H9 (cell line): ENCODE measurements at regions not wholly inside any gene's neighbourhood (a gene's known extent, or its start where the extent isn't known, plus 50 kb on each side); places are given as distances from the start of the nearest gene placed in this dataset.

ENCODE experiments used
- DNase-seq: peaks from one replicate; pipeline ENCODE4 v3.0.0-alpha.2; 2017
- H2AFZ ChIP-seq: one replicate; pipeline ENCODE4 v1.6.1; 2013; ENCODE audit warnings: mild to moderate bottlenecking, low read length, control low read depth, moderate library complexity
- H2AK5ac ChIP-seq: 2 replicates; pipeline ENCODE4 v1.6.1; 2013; ENCODE audit warnings: low read length, control low read depth, mixed read lengths; ENCODE audit not compliant: insufficient read length
- H2BK120ac ChIP-seq: one replicate; pipeline ENCODE4 v1.6.1; 2013; ENCODE audit warnings: low read depth, mild to moderate bottlenecking, low read length, control low read depth, inconsistent platforms; ENCODE audit not compliant: poor library complexity, severe bottlenecking
- H2BK12ac ChIP-seq: 2 replicates; pipeline ENCODE4 v1.6.1; 2013; ENCODE audit warnings: low read length, control low read depth, mixed read lengths, low read depth; ENCODE audit not compliant: insufficient read length
- H2BK15ac ChIP-seq: 2 replicates; pipeline ENCODE4 v1.6.1; 2013; ENCODE audit warnings: low read depth, low read length, control low read depth
- H2BK20ac ChIP-seq: one replicate; pipeline ENCODE4 v1.6.1; 2013; ENCODE audit warnings: low read depth, mild to moderate bottlenecking, low read length, control low read depth, inconsistent platforms; ENCODE audit not compliant: poor library complexity, severe bottlenecking
- H2BK5ac ChIP-seq: 2 replicates; pipeline ENCODE4 v1.6.1; 2013; ENCODE audit warnings: low read length, control low read depth, mixed read lengths; ENCODE audit not compliant: insufficient read length
- H3K14ac ChIP-seq: 2 replicates; pipeline ENCODE4 v1.6.1; 2013; ENCODE audit warnings: low read length, control low read depth; ENCODE audit not compliant: insufficient read depth
- H3K18ac ChIP-seq: 2 replicates; pipeline ENCODE4 v1.6.1; 2013; ENCODE audit warnings: low read depth, mild to moderate bottlenecking, mixed read lengths, low read length, control low read depth; ENCODE audit not compliant: insufficient read length
- H3K23ac ChIP-seq: 2 replicates; pipeline ENCODE4 v1.6.1; 2013; ENCODE audit warnings: low read length, control low read depth, mixed read lengths, low read depth; ENCODE audit not compliant: insufficient read length
- H3K23me2 ChIP-seq: 2 replicates; pipeline ENCODE4 v1.6.1; 2013; ENCODE audit warnings: low read depth, mild to moderate bottlenecking, mixed read lengths, low read length, control low read depth; ENCODE audit not compliant: insufficient read length, poor library complexity, severe bottlenecking
- H3K27ac ChIP-seq: 2 replicates; pipeline ENCODE4 v1.5.1; 2013; ENCODE audit warnings: low read length, control low read depth, mixed read lengths, low read depth; ENCODE audit not compliant: insufficient read length
- H3K27me3 ChIP-seq: 2 replicates; pipeline ENCODE4 v1.6.1; 2013; ENCODE audit warnings: low read length, control low read depth, inconsistent platforms; ENCODE audit not compliant: insufficient read depth
- H3K4ac ChIP-seq: 2 replicates; pipeline ENCODE4 v1.6.1; 2013; ENCODE audit warnings: low read depth, mild to moderate bottlenecking, control low read depth, inconsistent platforms, low read length, moderate library complexity
- H3K4me1 ChIP-seq: 2 replicates; pipeline ENCODE4 v1.6.1; 2013; ENCODE audit warnings: low read length, control low read depth, inconsistent platforms; ENCODE audit not compliant: insufficient read depth
- H3K4me2 ChIP-seq: 2 replicates; pipeline ENCODE4 v1.6.1; 2013; ENCODE audit warnings: low read length, control low read depth, mixed read lengths; ENCODE audit not compliant: insufficient read length, insufficient read depth
- H3K56ac ChIP-seq: 2 replicates; pipeline ENCODE4 v1.6.1; 2013; ENCODE audit warnings: low read depth, mild to moderate bottlenecking, mixed read lengths, low read length, control low read depth; ENCODE audit not compliant: insufficient read length
- H3K79me1 ChIP-seq: 2 replicates; pipeline ENCODE4 v1.6.1; 2013; ENCODE audit warnings: low read depth, mild to moderate bottlenecking, moderate library complexity, low read length, control low read depth, inconsistent platforms; ENCODE audit not compliant: insufficient read depth, poor library complexity, severe bottlenecking
- H3K79me2 ChIP-seq: 2 replicates; pipeline ENCODE4 v1.6.1; 2013; ENCODE audit warnings: low read length, control low read depth, inconsistent platforms; ENCODE audit not compliant: insufficient read depth
- H3K9ac ChIP-seq: 2 replicates; pipeline ENCODE4 v1.6.1; 2013; ENCODE audit warnings: low read length, control low read depth, mixed read lengths; ENCODE audit not compliant: insufficient read length; ENCODE audit errors: extremely low read depth
- H3K9me3 ChIP-seq: one replicate; pipeline ENCODE4 v1.6.1; 2013; ENCODE audit warnings: low read depth, low read length, inconsistent platforms; ENCODE audit not compliant: control insufficient read depth
- H3T11ph ChIP-seq: one replicate; pipeline ENCODE4 v1.6.1; 2013; ENCODE audit warnings: mild to moderate bottlenecking, low read length, control low read depth, inconsistent platforms
- H4K20me1 ChIP-seq: one replicate; pipeline ENCODE4 v1.6.1; 2013; ENCODE audit not compliant: control insufficient read depth, insufficient read length, insufficient read depth
- H4K5ac ChIP-seq: 2 replicates; pipeline ENCODE4 v1.6.1; 2013; ENCODE audit warnings: low read depth, mild to moderate bottlenecking, mixed read lengths, low read length, control low read depth; ENCODE audit not compliant: insufficient read length
- H4K8ac ChIP-seq: replicated peaks from 2 replicates; pipeline ENCODE4 v1.6.1; 2013; ENCODE audit warnings: low read length, control low read depth, mixed read lengths, low read depth; ENCODE audit not compliant: insufficient read length
- H4K91ac ChIP-seq: 2 replicates; pipeline ENCODE4 v1.6.1; 2013; ENCODE audit warnings: low read depth, mild to moderate bottlenecking, moderate library complexity, mixed read lengths, low read length, control low read depth; ENCODE audit not compliant: insufficient read length
- H3K27ac Mint-ChIP-seq, 3 experiments: 2 replicates in 2 of 3; 3 replicates in 1 of 3; pipeline ENCODE4 v1.8.0; 2020 to 2021; ENCODE audit warnings: mixed read lengths in 3 of 3, mild to moderate bottlenecking in 1 of 3, moderate library complexity in 1 of 3
- H3K27me3 Mint-ChIP-seq: 2 replicates; pipeline ENCODE4 v1.8.0; 2021; ENCODE audit warnings: low read depth, mild to moderate bottlenecking, moderate library complexity, mixed read lengths
- H3K36me3 Mint-ChIP-seq, 3 experiments: 2 replicates in 2 of 3; 3 replicates in 1 of 3; pipeline ENCODE4 v1.8.0; 2020 to 2021; ENCODE audit warnings: low read depth in 3 of 3, mixed read lengths in 3 of 3; ENCODE audit not compliant: insufficient read depth in 1 of 3
- H3K4me1 Mint-ChIP-seq, 2 experiments: 2 replicates each; pipeline ENCODE4 v1.8.0; 2020; ENCODE audit warnings: mixed read lengths in 2 of 2
- H3K4me3 Mint-ChIP-seq, 2 experiments: 2 replicates in 1 of 2; 3 replicates in 1 of 2; pipeline ENCODE4 v1.8.0; 2020 to 2021; ENCODE audit warnings: mild to moderate bottlenecking in 2 of 2, mixed read lengths in 2 of 2, moderate library complexity in 1 of 2
- H3K9me3 Mint-ChIP-seq, 2 experiments: 2 replicates in 1 of 2; 3 replicates in 1 of 2; pipeline ENCODE4 v1.8.0; 2020; ENCODE audit warnings: mild to moderate bottlenecking in 2 of 2, mixed read lengths in 2 of 2, moderate library complexity in 1 of 2
- WGBS: extraction: QIAGEN DNeasy Blood & Tissue Kit; methylation state at CpG from one replicate; pipeline ENCODE4 v1.1.7; 2013; ENCODE audit warnings: missing lambda C conversion rate, low lambda C conversion rate, mixed read lengths; ENCODE audit not compliant: insufficient read length; ENCODE audit errors: extremely low coverage; 5-methylcytosine and 5-hydroxymethylcytosine counted together
- TF ChIP-seq, protein P1 (sequence below): fragments of 200-600 bp; sonication (generic); conservative IDR thresholded peaks from 3 replicates; pipeline ENCODE4 v1.8.0; 2021; ENCODE audit warnings: antibody characterized with exemption, mild to moderate bottlenecking

GRCh38 chr17:54404259-54404658, 496.4 kb upstream of the TOM1L1 start:
- Mint-ChIP-seq H3K36me3 (peaks cover 0 to 4% (median 0%) of the 10 kb centered on the region in 3 experiments; a peak in 2 of 7 replicates), H3K4me1 (peaks cover 8 to 9% of the 10 kb centered on the region in 2 experiments), H3K4me3 (no peak overlapping the region), H3K27ac (no peak overlapping the region; a peak in 1 of 7 replicates), H3K9me3 (no peaks in the 10 kb centered on the region; a peak in 1 of 5 replicates), H3K27me3 (no peaks in the 10 kb centered on the region)
- no peak overlapping the region for H4K8ac ChIP-seq
- no peak overlapping the region for H3K23ac ChIP-seq
- no peak overlapping the region for H3K4me2 ChIP-seq
- no peaks in the 10 kb centered on the region for H3K27me3 ChIP-seq
- WGBS = no CpG with 5 or more reads among the region's 1 CpG
- no peak overlapping the region for H2BK12ac ChIP-seq
- H2BK20ac ChIP-seq = no peak overlapping the region
- no peak for DNase-seq
- H2BK5ac ChIP-seq = no peak overlapping the region
- H3K79me2 ChIP-seq = no peaks in the 10 kb centered on the region
- H3K23me2 ChIP-seq = no peaks in the 10 kb centered on the region
- no peak overlapping the region for H4K5ac ChIP-seq
- H3K4me1 ChIP-seq = no peaks in the 10 kb centered on the region
- H2AFZ ChIP-seq = no peak overlapping the region
- no peaks in the 10 kb centered on the region for H4K20me1 ChIP-seq
- H3T11ph ChIP-seq = no peak overlapping the region
- TF ChIP-seq, protein P1, sequence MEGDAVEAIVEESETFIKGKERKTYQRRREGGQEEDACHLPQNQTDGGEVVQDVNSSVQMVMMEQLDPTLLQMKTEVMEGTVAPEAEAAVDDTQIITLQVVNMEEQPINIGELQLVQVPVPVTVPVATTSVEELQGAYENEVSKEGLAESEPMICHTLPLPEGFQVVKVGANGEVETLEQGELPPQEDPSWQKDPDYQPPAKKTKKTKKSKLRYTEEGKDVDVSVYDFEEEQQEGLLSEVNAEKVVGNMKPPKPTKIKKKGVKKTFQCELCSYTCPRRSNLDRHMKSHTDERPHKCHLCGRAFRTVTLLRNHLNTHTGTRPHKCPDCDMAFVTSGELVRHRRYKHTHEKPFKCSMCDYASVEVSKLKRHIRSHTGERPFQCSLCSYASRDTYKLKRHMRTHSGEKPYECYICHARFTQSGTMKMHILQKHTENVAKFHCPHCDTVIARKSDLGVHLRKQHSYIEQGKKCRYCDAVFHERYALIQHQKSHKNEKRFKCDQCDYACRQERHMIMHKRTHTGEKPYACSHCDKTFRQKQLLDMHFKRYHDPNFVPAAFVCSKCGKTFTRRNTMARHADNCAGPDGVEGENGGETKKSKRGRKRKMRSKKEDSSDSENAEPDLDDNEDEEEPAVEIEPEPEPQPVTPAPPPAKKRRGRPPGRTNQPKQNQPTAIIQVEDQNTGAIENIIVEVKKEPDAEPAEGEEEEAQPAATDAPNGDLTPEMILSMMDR = no peak
- H3K9me3 ChIP-seq = no peaks in the 10 kb centered on the region
- no peak overlapping the region for H3K18ac ChIP-seq
- H3K14ac ChIP-seq = no peak overlapping the region
- H3K9ac ChIP-seq = no peak overlapping the region
- no peak overlapping the region for H2BK15ac ChIP-seq
- H3K79me1 ChIP-seq = no peaks in the 10 kb centered on the region
- H2AK5ac ChIP-seq = no peak overlapping the region
- H4K91ac ChIP-seq = no peak overlapping the region
- H3K56ac ChIP-seq = no peak overlapping the region
- H3K27ac ChIP-seq = no peak overlapping the region
- H3K4ac ChIP-seq = no peak overlapping the region
- no peak overlapping the region for H2BK120ac ChIP-seq
